ENCODE measurements at regions not wholly inside any gene's neighbourhood (a gene's known extent, or its start where the extent isn't known, plus 50 kb on each side); places are given as distances from the start of the nearest gene placed in this dataset.
"Not testable (repeated sequence)": the region's sequence is repeated elsewhere in the genome, so short reads cannot be mapped to it uniquely, and the experiment has no call there.

DNA sequence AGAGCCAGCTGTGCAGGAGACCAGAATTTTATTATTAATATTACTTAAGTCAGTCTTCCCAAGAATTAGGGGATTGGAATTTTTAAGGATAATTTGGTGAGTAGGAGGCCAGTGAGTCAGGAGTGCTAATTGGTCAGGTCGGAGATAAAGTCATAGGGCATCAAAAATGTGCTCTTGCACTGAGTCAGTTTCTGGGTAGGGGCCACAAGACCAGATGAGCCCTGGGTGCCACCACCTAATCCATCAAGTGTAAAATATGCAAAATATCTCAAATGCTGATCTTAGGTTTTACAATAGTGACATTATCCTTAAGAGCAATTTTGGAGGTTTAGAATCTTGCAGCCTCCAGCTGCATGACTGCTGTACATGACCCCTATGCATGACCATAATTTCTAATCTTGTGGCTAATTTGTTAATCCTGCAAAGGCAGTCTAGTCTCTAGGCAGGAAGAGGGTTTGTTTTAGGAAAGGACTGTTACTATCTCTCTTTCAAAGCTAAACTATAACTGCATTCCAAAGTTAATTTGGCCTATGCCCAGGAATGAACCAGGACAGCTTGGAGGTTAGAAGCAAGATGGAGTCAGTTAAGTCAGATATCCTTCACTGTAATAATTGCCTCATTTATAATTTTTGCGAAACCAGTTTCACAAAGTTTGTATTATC lies 215.9 kb downstream of the RNF152 start:
- DNase-seq, result no peak

DNA sequence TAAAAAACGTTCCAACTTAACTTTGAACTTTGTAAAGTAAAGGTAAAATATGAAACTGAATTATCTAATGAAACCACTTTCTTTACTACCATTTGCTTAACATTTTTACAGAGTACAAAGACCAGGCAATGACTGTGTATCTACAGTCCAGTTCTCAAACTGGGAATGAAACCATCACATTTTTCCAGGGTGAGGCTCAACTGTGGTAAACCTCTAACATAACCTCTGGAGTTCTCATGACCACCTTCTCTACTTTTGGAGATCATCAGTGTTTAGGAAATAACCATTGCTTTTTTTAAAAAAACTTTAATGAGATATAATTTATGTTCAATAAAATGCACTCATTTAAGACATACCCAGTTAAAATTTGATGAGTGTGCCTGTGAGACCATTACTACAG lies 223.5 kb downstream of the RNF152 start:
- no peak for DNase-seq

DNA sequence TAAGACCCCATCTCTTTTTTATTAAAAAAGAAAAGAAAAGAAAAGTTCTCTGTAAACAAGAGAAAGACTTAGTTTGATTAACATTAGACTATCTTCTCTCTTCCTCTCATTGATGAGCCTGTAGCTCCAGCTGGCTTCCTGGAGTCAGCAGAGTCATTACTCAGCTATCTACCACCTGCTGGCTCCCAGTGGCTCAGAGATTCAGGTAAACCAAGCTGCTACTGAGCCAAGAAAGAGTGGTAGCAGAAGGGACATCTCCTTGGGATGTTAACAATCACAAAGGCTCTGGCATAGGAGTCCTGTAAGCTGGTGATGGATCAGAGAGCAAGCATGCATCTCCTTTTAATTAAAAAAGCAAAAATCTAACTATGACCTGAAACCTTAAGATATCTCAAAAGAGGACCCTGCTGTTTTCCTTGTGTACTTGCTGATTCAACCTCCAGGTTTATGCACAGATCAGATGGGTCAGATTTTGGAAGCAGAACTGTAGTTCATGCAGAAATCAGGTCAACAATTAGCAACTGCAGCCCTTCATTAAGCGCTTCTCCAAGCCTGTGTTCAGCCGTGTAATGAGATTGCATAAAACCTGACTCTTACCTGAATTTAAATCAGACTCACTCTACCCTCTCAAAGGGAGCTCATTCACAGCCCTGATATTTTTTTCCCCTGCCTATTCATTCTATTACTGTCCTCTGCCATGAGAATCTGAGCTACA lies 225.8 kb downstream of the RNF152 start:
- DNase-seq, result no peak

DNA sequence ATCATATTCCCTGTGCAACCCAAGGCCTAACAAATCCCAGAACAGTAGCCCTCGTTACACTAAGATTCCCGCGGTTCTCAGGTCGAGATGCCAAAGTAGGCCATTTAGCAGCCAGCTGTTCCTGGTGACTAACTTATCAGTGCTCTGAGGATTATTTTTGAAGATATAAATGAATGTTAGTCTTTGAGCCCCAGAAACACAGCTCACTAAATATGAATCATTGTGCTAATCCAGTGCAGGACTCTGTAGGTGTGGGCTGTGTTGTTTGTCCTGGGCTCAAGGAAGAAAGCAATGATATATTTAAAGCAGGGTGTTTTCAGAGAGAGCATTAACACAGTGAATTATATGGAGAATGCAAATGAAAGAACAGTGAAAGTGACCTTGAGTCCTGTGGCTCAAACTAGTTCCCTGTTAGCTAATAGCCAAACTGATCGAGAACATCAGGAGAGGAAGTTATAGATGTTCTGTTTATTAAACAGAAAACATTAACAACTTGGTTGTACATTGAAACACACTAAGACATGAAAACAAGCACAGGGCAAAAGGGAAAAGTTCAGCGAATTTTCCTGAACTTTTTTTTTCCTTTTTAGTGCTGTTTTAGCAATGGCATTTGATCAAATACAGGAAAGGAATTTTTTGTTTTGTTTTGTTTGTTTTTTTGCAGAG lies 228.3 kb downstream of the RNF152 start:
- no peak for DNase-seq

DNA sequence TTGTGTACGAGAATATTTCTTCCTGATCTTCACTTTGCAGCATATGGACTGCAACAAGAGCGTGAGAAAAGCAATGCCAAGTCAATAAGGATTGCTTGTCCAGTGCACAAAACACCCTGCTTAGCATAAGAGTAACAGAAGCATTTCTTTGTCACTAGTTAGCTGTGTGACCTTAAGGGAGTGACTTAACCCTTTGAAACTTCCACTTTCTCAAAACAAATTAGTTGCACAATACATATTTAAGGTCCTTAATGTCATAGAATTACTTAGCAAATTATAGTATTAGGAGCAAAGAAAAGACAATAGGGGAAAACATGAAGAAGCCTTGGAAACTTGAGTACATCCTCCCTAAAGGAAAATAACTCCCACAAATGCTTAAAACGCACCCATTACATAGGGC lies 230.1 kb downstream of the RNF152 start:
- no peak for DNase-seq

DNA sequence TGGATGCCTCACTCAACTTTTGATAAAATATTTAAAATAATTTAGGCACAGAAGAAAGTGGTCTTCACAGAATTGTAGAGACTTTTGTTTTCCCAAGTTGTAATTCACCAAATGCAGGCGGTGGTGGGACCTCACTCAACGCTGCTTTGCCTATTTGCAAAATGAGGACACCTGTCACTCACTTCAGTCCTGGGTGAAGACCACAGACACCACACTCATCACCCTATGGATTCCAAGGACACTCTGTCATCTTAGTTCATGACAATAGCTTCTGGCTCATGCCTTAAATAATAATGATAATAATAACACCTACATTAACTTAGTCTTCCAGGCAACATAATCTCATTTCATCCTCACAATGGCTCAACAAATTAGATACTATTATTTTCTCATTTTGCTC lies 234.4 kb downstream of the RNF152 start:
- no peak for DNase-seq

DNA sequence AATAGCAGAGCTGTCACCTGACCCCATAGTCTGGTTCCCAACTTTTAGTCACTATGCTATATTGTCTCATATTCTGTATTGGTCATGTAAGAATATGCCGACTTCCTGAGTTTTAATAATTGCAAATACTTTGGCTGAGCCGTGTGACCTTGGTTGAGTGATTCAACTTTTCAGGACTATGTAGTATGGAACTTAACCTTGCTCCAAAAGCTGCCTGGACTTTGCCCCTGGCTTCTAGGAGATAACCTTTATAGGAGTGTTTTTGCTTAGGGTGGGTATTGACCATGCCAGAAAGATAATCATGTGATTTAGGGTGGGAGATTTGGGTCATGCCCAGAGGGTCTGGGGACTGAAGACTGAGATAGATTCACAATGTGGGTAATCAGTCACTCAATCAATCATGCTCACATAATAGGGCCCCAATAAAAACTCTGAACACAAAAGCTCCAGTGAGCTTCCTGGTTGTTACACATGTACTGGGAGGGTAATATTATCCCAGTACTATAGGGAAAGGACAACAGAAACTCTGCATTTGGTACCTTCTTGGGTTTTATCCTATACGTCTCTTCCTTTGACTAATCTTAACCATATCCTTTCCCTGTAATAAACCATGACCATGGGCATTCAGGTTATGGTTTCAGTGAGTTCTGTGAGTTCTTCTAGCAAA lies 235.6 kb downstream of the RNF152 start:
- DNase-seq, result no peak

DNA sequence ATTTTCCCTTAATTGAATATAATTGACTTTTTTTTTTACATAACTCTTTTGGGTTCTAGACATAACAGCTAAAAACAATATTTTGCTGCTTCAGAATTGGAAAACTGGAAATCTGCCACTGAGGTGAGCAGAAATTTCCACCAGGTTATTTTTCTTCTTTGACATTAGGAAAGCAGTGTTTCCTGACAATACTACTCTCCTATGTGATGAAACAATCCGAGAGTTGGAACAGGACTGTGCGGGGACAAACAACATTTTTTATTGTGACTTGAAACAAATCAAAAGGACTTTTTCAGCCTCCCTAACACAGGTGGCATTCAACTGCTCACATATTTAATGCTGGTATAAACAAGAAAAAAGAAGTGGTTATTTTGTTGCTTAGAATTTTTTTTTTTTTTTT lies 237.2 kb downstream of the RNF152 start:
- no peak for DNase-seq

DNA sequence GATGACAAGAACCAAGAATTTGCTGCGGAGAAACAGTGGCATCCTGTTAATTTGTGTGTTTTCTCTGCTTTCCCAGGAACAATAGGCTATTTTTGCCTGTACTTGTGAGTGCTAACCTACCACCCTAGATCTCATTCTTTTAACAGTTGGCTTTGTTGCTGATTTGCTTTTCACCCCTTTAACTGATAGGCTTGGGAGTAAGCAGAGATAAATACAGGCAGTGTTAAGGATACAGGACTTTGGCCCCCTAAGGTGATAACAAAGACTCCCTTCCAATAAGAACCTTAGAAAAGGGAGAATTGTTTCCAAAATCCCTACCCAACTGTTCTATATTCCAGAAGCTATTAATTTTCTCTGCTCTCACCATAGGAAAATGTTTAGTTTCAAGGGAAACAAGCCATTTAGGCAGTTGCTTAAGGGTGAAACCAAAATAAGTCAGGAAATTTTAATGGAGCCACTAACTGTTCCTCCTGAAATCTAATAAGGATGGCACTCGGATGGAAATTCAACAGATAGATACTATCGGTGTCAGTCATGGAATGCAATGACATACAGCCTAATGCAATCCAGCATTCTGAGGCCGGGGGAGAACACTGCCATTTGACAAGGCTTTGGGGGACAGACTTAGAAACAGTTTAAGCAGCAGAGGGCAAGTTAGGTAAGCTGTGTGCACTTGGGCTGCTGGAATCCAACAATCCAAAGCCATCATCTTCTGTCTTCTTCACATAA lies 238.8 kb downstream of the RNF152 start:
- no peak for DNase-seq

DNA sequence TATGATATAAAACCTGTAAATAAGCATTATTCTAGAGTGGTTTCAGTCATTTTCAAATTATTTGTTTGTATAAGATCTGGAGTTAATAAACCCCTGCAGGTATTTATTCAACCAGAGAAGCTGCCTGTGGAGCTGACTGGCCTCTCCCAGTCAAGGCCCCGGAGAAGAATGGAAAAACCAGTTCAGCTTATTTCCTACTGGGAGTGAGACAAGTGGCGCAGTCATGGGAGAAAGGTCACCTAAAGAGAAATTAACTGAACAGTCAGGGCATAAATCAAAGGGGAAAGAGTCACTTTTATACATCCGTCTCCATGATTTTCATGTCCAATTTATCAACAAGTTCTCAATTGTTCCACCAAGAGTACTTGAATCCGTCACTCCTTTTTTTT lies 240.9 kb downstream of the RNF152 start:
- no peak for DNase-seq

DNA sequence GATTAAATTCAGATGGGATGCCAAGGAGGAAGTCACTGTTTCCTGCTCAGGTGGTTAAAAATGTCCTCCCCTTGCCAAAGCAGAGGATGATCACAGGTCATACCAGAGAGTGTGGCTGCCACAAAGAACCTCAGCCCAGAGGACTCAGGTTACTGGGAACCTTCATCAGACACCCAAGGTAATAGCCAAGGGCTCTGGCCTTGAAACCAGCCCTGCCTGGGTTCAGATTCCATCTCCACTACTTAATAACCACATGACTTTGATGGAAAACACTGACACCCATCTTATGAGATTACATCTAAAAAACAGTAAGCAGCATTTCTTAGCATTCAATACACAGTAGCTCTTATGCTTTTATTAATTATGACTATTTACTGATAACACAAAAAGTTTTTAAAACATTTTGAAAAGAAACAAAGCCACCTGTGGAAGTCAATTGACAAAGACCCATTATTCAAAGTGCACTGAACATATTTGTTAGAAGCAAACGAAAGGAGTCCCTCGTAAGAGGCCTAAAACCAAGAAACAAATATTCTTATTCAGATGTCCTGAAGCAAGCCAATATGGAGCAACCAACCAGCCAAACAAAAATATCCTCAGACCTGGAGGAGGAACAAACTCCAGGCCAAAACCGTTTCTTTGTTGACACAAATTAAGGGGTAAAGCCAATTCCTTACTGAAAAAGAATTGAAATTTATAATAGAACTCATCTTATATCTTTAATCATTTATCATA lies 241.5 kb downstream of the RNF152 start:
- no peak for DNase-seq

DNA sequence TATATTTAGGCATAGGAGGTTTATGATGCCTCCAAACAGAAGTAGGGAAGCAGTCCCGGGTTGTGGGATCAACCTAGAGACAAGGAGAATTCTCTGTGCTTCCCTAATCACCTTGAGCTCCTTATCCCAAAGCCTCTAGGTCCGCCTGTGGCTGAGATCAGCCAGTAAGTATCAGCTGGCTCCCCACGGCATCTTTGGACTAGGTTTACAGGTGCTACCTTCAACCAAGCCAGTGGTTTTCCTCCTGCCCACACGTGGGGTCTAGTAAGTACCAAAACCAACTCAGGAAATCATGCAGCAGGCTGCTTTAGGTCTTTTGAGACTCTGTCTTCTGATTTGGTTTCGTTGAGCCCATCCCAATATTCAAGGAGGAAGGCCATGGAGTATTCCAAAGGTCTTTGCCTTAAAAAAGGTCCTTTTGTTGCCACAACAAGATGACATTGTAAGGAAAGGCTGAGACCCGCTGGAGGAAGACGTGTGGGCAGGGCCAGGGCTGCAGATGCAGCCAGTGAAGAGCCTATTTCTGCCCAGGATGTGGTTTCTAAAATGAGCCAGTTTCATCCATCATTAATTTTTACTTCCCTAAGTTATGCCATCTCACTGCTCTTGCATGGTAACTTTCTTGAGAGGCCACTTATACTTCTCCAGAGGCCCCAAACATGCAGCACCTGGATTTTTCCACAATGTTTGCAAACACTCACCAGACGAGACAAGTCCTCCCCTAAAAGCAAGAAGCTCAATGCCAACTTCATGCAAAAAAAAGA lies 248.7 kb downstream of the RNF152 start:
- no peak for DNase-seq

DNA sequence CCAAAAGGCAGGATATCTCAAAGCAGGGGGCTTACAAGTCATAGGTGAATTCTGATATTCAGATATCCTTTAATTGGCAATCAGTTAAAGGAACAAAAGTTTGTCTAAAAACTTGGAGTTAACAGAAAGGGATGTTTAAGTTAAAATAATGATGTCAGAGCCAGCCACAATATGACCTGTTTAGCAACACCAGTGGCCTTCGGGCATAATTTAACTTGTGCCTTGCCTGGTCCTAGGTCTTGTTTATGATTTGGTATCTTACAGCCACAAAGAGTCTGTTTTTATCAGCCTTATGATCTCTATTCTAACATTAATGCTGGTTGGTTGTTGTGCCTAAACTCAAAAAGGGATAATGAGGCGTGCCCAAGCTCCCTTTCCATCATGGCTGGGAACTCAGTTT lies 252.9 kb downstream of the RNF152 start:
- no peak for DNase-seq

DNA sequence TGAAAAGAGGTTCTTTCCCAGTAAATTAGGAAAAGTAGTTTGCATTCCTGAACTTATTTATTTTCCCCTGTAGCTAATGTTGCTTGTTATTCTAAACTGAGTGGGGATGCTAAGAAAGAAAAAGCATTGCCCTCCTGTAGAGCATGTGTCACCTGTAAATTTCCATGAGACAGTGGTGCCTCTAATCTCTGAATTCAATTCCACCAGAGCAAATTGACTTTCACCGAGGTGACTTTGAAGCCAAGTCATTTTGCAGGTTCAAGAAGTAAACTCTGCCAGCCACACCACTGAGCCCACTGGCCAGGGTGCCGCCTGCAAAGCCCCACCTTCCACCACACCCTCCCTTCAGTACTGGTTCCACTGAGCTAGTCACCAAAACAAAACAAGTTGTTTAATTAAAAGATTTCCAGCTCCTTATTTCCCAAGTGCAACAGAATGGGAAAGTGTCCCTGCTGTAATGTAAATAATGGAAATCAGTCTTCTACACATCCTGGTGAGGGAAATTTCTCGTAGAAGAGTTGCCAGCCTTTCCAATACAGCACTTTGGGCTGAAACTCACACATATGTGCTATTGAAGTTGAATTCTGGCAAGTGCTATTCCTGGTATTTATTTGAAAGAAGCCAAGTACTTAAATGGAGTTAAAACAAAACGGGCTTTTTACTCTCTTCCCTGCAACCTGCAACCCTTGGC lies 254.8 kb downstream of the RNF152 start:
- DNase-seq, result peak; percentile 26

DNA sequence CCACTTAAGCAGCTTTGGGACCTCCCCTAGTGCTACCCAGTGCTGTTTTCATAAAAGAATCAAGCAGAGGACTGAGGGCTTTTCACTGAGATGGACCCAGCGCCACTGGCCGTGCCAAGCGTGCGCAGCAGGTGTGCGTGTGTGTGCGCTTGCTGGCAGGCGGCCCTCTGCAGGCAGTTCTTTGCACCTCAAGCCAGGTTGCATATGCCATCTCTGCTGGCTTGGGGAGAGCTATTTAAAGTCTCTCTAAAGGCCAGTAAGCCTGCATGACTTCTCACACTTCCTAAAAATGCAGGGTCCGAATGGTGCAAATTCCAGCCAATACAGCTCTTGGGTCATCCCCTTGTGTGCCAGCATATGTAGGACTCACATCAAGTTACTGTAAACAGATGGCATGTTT lies 255.5 kb downstream of the RNF152 start:
- DNase-seq, result peak; percentile 26

DNA sequence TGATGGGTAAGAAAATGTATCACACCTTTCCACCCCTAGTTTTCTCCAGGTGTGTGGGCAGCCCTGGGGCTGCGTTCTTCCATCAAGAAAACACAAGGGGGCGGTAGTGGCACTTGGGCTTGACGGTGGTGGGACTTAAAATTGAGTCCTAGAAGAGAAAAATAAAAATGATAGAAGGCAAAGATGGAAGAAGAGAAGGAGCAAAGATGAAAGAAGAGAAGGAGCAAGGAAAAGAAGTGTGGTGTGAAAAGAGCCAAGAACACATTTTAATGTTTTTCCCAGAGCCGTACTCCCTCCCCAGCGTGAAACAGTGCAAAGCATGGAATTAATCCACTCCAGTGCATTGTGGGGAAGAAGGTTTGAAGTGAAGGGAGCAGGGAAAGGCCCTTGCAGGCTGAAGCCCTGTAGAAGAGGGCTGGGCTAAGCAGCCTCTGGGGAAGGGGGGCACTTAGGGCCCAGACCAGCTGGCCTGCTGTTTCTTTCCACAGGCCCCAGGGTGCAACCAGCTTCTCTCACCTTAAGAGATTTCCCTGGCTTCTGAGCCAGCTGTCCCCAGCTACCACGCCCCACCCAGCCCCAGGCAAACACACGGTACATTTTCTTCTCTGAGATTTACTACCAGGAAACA lies 256.8 kb downstream of the RNF152 start:
- peak; percentile 58 for DNase-seq

DNA sequence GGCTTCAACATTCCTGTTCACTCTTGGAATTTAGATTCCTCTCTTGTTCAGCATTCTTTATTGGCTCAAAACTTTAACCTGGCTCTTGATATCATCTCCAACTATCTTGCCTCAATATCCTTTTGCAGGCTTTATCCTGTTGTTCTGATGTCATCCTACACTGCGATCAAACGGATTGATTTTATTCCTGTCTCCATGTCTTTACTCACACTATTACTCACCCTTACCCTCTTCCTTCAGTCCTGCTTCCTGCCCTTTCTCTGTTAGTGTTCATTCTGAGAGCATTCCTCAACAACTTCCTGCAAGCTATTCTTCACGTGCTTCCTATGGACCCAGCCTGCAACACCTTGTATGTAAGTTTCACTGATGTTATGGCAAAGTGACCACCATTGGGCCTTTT lies 264.7 kb downstream of the RNF152 start:
- no peak for DNase-seq

DNA sequence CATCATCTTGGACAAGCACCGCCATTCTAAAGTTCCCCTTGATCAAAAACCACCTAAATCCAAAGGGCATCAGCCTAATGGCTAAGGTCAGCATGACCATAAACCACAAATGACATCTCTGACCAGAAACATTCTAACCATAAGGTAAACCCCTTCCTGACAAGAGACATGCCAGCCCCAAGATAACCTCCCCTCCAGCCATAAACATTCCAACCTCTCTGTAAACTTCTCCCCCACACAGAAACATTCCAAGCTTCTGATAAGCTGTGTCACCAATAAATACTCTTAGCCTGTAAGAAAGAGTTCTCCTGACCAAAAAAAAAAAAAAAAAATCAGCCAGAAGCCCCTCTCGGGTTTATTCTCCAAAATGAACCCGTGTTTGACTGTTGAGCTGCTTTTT lies 268.2 kb downstream of the RNF152 start:
- DNase-seq, result not testable (repeated sequence)

DNA sequence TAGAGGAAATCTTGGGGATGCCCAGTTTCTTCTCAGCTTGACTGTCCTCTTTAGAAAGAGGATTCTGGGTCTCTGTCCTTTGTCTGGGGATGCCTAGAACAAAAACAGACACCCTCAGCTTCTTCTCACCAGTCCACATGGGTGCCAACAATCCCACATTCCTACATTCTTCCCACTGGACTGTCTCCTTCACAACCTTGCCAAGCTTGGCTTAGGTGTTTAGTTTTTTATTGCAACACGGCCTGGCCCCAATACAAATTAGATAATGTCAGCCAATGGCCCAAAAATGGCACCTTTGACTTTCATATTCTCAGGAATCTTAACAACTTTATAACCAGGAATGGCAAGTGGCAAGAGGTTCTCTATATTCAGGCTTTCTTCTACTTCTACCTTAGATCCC lies 273.0 kb downstream of the RNF152 start:
- no peak for DNase-seq

DNA sequence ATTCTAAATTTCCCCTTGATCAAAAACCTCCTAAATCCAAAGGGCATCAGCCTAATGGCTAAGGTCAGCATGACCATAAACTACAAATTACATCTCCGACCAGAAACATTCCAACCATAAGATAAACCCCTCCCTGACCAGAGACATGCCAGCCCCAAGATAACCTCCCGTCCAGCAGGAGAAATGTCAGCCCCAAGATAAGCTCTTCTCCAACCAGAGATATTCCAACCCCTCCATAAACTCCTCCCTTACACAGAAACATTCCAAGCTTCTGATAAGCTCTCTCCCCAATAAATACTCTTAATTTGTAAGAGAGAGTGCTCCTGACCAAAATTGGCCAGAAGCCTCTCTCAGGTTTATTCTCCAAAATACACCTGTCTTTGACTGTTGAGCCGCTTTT lies 274.0 kb downstream of the RNF152 start:
- DNase-seq, result no peak
